ENCODE measurements at regions not wholly inside any gene's neighbourhood (a gene's known extent, or its start where the extent isn't known, plus 50 kb on each side); places are given as distances from the start of the nearest gene placed in this dataset.

- TF ChIP-seq ZNF253 (CRISPR knock-in tag; conservative IDR thresholded peaks at IDR 0.05) (no peak), ZBTB33 (CRISPR knock-in tag; IDR thresholded peaks at IDR 0.05) (no peak), THRA (IDR thresholded peaks at IDR 0.05) (no peak), ZBED1 (IDR thresholded peaks at IDR 0.05) (no peak)
Measured at GRCh38 chr9:30605936-30606335, 1778.5 kb upstream of the ACO1 start (continued).

DNA sequence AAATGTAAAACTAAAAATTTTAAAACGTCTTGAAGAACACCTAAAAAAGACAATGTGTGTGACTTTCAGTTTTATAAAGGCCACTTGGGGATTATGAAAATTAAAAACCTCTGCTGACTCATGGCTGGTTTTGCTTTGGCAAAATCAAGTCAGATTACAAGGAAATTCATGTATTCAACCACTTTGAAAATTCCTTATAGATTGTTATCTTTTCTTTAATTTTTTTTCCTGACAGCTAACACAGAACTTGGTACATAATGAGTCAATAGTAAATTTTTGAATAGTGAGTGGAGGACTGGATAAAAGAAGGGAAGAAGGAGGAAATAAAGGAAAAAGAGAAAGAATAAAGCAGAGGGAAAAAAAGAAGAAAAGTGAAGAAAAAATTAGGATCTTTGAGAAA is 1774.7 kb upstream of the ACO1 start:
- Histone ChIP-seq H3K4me2 (ENCODE audit: insufficient read depth, low read length) (no peak overlapping the region), H3K36me3 (ENCODE audit: control insufficient read depth, insufficient read depth, low read length) (no peaks in the 10 kb centered on the region), H3K9me1 (ENCODE audit: control insufficient read depth, insufficient read depth, low read length) (no peaks in the 10 kb centered on the region), H3K79me2 (ENCODE audit: control insufficient read depth, insufficient read depth, low read length) (no peaks in the 10 kb centered on the region), H3K9me3 (replicated peaks; ENCODE audit: control insufficient read depth, insufficient read depth, low read depth, low read length) (no peaks in the 10 kb centered on the region), H2AFZ (ENCODE audit: low read depth, low read length) (no peak overlapping the region), H3K9ac (ENCODE audit: insufficient read depth in 1 of 2, low read depth in 2 of 2, low read length in 2 of 2) (no peak overlapping the region), H3K27ac (ENCODE audit: extremely low read depth, low read depth, low read length) (no peak overlapping the region), H4K20me1 (replicated peaks; ENCODE audit: control insufficient read depth, insufficient read depth, low read length) (no peaks in the 10 kb centered on the region), H3K27me3 (ENCODE audit: control insufficient read depth in 2 of 2, insufficient read depth in 2 of 2, low read length in 2 of 2) (no peaks in the 10 kb centered on the region), H3K4me3 (no peak overlapping the region), H3K4me1 (replicated peaks in 1 of 2; ENCODE audit: control insufficient read depth in 2 of 2, insufficient read depth in 2 of 2, low read length in 2 of 2) (no peaks in the 10 kb centered on the region)
- ChIA-PET CTCF (ENCODE audit: low intra/inter-chr PET ratio) (no interaction called here), POLR2A (no interaction called here)
- FAIRE-seq, result no peak
- ATAC-seq, result no peak
- no peak for DNase-seq (ENCODE audit: extremely low read depth in 1 of 4, low spot score in 3 of 4)
- WGBS (ENCODE audit: insufficient coverage, low coverage, missing lambda C conversion rate), result no CpG with 5 or more reads among the region's 1 CpG
- no TSS peak for BruUV-seq (replicated peaks)
- in situ Hi-C loops (cut with MboI) (no loop called here), intact Hi-C loops (cut with micrococcal nuclease) (no loop called here)
- TF ChIP-seq, protein P1, sequence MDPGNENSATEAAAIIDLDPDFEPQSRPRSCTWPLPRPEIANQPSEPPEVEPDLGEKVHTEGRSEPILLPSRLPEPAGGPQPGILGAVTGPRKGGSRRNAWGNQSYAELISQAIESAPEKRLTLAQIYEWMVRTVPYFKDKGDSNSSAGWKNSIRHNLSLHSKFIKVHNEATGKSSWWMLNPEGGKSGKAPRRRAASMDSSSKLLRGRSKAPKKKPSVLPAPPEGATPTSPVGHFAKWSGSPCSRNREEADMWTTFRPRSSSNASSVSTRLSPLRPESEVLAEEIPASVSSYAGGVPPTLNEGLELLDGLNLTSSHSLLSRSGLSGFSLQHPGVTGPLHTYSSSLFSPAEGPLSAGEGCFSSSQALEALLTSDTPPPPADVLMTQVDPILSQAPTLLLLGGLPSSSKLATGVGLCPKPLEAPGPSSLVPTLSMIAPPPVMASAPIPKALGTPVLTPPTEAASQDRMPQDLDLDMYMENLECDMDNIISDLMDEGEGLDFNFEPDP (CRISPR knock-in tag; IDR thresholded peaks at IDR 0.05), result no peak
- TF ChIP-seq FOS (IDR thresholded peaks at IDR 0.05; ENCODE audit: extremely low read depth, insufficient read length), result no peak
- TF ChIP-seq HOMEZ (CRISPR knock-in tag; IDR thresholded peaks at IDR 0.05), result no peak
- no peak for TF ChIP-seq ZNF785 (CRISPR knock-in tag; IDR thresholded peaks at IDR 0.05)
- TF ChIP-seq CEBPG (CRISPR knock-in tag; IDR thresholded peaks at IDR 0.05), result no peak
- TF ChIP-seq CEBPG (tag; conservative IDR thresholded peaks at IDR 0.05 in 1 of 2, IDR thresholded peaks at IDR 0.05 in 1 of 2), result no peak
- TF ChIP-seq HMGXB4 (CRISPR knock-in tag; IDR thresholded peaks at IDR 0.05), result no peak
- TF ChIP-seq ZNF212 (CRISPR knock-in tag; IDR thresholded peaks at IDR 0.05), result no peak
- no peak for TF ChIP-seq ELF4 (CRISPR knock-in tag; IDR thresholded peaks at IDR 0.05)
- TF ChIP-seq RBM17 (IDR thresholded peaks at IDR 0.05; ENCODE audit: borderline replicate concordance, low read depth, low read length), result no peak
- TF ChIP-seq XRCC5 (IDR thresholded peaks at IDR 0.05; ENCODE audit: low read depth, low read length), result no peak

All from K562 (cell line).